IMR-90 (cell line): ENCODE measurements at regions not wholly inside any gene's neighbourhood (a gene's known extent, or its start where the extent isn't known, plus 50 kb on each side); places are given as distances from the start of the nearest gene placed in this dataset.
A peak's percentile ranks its signal among the peaks of the same experiment; 100 is the strongest.

Experiments used
- ATAC-seq: fragments of 200-7000 bp; cut with Tn5 transposase; 2 replicates; pipeline ENCODE4 v1.9.1; 2020; ENCODE audit warnings: low read depth, mild to moderate bottlenecking, moderate library complexity
- BruUV-seq: library from RNA; stranded (reverse); fragments of 400-500 nt; replicated peaks from 2 replicates; lab custom pipeline; 2021; lab: Mats Ljungman, UMichigan
- CTCF ChIA-PET: fragments of 300-600 bp; formaldehyde crosslinking; extraction: SDS; loops from one replicate; lab custom pipeline; 2021; ENCODE audit warnings: antibody characterized with exemption; lab: Yijun Ruan, JAX
- POLR2A ChIA-PET: fragments of 300-600 bp; sonication (Branson Sonifier 250); formaldehyde crosslinking; loops from one replicate; lab custom pipeline; 2022; ENCODE audit warnings: antibody characterized with exemption; ENCODE audit not compliant: unreplicated experiment; lab: Charles Lee
- DNase-seq: peaks from one replicate; pipeline ENCODE4 v3.0.0; 2013
- H2AFZ ChIP-seq: replicated peaks from 2 replicates; pipeline ENCODE3; 2013; ENCODE audit warnings: low read length, mild to moderate bottlenecking; ENCODE audit not compliant: poor library complexity
- H2AK5ac ChIP-seq: 2 replicates; pipeline ENCODE4 v1.6.1; 2013; ENCODE audit warnings: low read depth, low read length, inconsistent platforms
- H2AK9ac ChIP-seq: replicated peaks from 2 replicates; pipeline ENCODE3; 2013; ENCODE audit warnings: mild to moderate bottlenecking, low read depth, low read length, moderate library complexity; ENCODE audit not compliant: poor library complexity
- H2BK120ac ChIP-seq: 2 replicates; pipeline ENCODE4 v1.6.1; 2013; ENCODE audit warnings: low read depth, low read length, inconsistent platforms
- H2BK15ac ChIP-seq: 3 replicates; pipeline ENCODE4 v1.6.1; 2013; ENCODE audit warnings: low read depth, low read length, inconsistent platforms
- H2BK20ac ChIP-seq: 2 replicates; pipeline ENCODE4 v1.6.1; 2013; ENCODE audit warnings: low read depth, mild to moderate bottlenecking, inconsistent platforms, low read length, moderate library complexity
- H2BK5ac ChIP-seq: 2 replicates; pipeline ENCODE4 v1.6.1; 2013; ENCODE audit warnings: mild to moderate bottlenecking, low read depth, low read length, inconsistent platforms; ENCODE audit not compliant: poor library complexity, severe bottlenecking
- H3K14ac ChIP-seq: replicated peaks from 2 replicates; pipeline ENCODE4 v1.6.1; 2013; ENCODE audit warnings: low read depth, low read length, inconsistent platforms
- H3K18ac ChIP-seq: 2 replicates; pipeline ENCODE4 v1.6.1; 2013; ENCODE audit warnings: low read depth, low read length, control low read depth
- H3K23ac ChIP-seq: 2 replicates; pipeline ENCODE4 v1.6.1; 2013; ENCODE audit warnings: low read depth, low read length, inconsistent platforms
- H3K27ac ChIP-seq: 2 replicates; pipeline ENCODE4 v1.5.1; 2013; ENCODE audit warnings: mild to moderate bottlenecking, control low read depth, low read length; ENCODE audit not compliant: insufficient read depth
- H3K27me3 ChIP-seq: 2 replicates; pipeline ENCODE4 v1.6.1; 2013; ENCODE audit warnings: low read length; ENCODE audit not compliant: control insufficient read depth, insufficient read depth
- H3K36me3 ChIP-seq: 2 replicates; pipeline ENCODE4 v1.6.1; 2013; ENCODE audit warnings: low read length, mixed read lengths; ENCODE audit not compliant: control insufficient read depth, insufficient read depth
- H3K4ac ChIP-seq: 2 replicates; pipeline ENCODE4 v1.6.1; 2013; ENCODE audit warnings: low read depth, low read length, inconsistent platforms
- H3K4me1 ChIP-seq: 2 replicates; pipeline ENCODE4 v1.6.1; 2013; ENCODE audit warnings: low read length, mixed read lengths; ENCODE audit not compliant: control insufficient read depth, insufficient read depth
- H3K4me2 ChIP-seq: 2 replicates; pipeline ENCODE4 v1.6.1; 2013; ENCODE audit warnings: low read depth, mild to moderate bottlenecking, control low read depth, low read length, moderate library complexity
- H3K4me3 ChIP-seq: 2 replicates; pipeline ENCODE4 v1.5.1; 2013; ENCODE audit warnings: low read depth, mild to moderate bottlenecking, control low read depth, low read length, moderate library complexity; ENCODE audit not compliant: insufficient read depth
- H3K56ac ChIP-seq: 2 replicates; pipeline ENCODE4 v1.6.1; 2013; ENCODE audit warnings: low read length, inconsistent platforms; ENCODE audit not compliant: insufficient read depth; ENCODE audit errors: extremely low read depth
- H3K79me1 ChIP-seq, 2 experiments: 2 replicates each; pipeline ENCODE4 v1.6.1; 2013; ENCODE audit warnings: low read length in 2 of 2, inconsistent platforms in 1 of 2, low read depth in 1 of 2
- H3K9ac ChIP-seq: 2 replicates; pipeline ENCODE4 v1.6.1; 2013; ENCODE audit warnings: low read depth, low read length, control low read depth
- H3K9me1 ChIP-seq: 2 replicates; pipeline ENCODE4 v1.6.1; 2013; ENCODE audit warnings: low read length, inconsistent platforms; ENCODE audit not compliant: insufficient read depth
- H3K9me3 ChIP-seq: 2 replicates; pipeline ENCODE4 v1.6.1; 2013; ENCODE audit warnings: low read length; ENCODE audit not compliant: control insufficient read depth, insufficient read depth
- H4K20me1 ChIP-seq: 2 replicates; pipeline ENCODE4 v1.6.1; 2013; ENCODE audit warnings: low read length, inconsistent platforms; ENCODE audit not compliant: insufficient read depth
- H4K5ac ChIP-seq: 2 replicates; pipeline ENCODE4 v1.6.1; 2013; ENCODE audit warnings: mild to moderate bottlenecking, low read depth, low read length, control low read depth
- H4K8ac ChIP-seq, 2 experiments: 2 replicates each; pipeline ENCODE4 v1.6.1; 2013; ENCODE audit warnings: low read depth in 2 of 2, low read length in 2 of 2, control low read depth in 1 of 2, inconsistent platforms in 1 of 2
- H4K91ac ChIP-seq: 2 replicates; pipeline ENCODE4 v1.6.1; 2013; ENCODE audit warnings: low read depth, low read length, inconsistent platforms; ENCODE audit not compliant: insufficient read depth
- BHLHE40 ChIP-seq: fragments of 150-350 bp; IDR thresholded peaks from 2 replicates; pipeline ENCODE4 v1.6.1; 2016; ENCODE audit warnings: mild to moderate bottlenecking, low read depth, low read length
- CEBPB ChIP-seq: IDR thresholded peaks from 2 replicates; pipeline ENCODE4 v1.6.1; 2012; ENCODE audit warnings: low read depth, low read length, improper control_type of control experiment
- CHD1 ChIP-seq: IDR thresholded peaks from 2 replicates; pipeline ENCODE4 v1.6.1; 2012; ENCODE audit warnings: low read depth, low read length, improper control_type of control experiment
- FOS ChIP-seq: fragments of 150-350 bp; IDR thresholded peaks from 2 replicates; pipeline ENCODE4 v1.6.1; 2016; ENCODE audit warnings: low read depth, low read length
- MAFK ChIP-seq: IDR thresholded peaks from 2 replicates; pipeline ENCODE4 v1.6.1; 2012; ENCODE audit warnings: low read depth, low read length, improper control_type of control experiment
- MAZ ChIP-seq: IDR thresholded peaks from 2 replicates; pipeline ENCODE4 v1.6.1; 2012; ENCODE audit warnings: low read depth, mild to moderate bottlenecking, low read length, improper control_type of control experiment, moderate library complexity, borderline replicate concordance
- MXI1 ChIP-seq: IDR thresholded peaks from 2 replicates; pipeline ENCODE4 v1.6.1; 2012; ENCODE audit warnings: low read depth, mild to moderate bottlenecking, low read length, moderate library complexity, borderline replicate concordance
- NFE2L2 ChIP-seq: fragments of 150-350 bp; IDR thresholded peaks from 2 replicates; pipeline ENCODE4 v1.6.1; 2016; ENCODE audit warnings: low read depth, mild to moderate bottlenecking, low read length
- POLR2A ChIP-seq: IDR thresholded peaks from 2 replicates; pipeline ENCODE4 v1.6.1; 2012; ENCODE audit warnings: mild to moderate bottlenecking, low read depth, low read length
- RAD21 ChIP-seq: IDR thresholded peaks from 2 replicates; pipeline ENCODE4 v1.6.1; 2012; ENCODE audit warnings: low read length, improper control_type of control experiment
- RCOR1 ChIP-seq: IDR thresholded peaks from 2 replicates; pipeline ENCODE4 v1.6.1; 2012; ENCODE audit warnings: mild to moderate bottlenecking, low read length, improper control_type of control experiment; ENCODE audit not compliant: insufficient replicate concordance
- RFX5 ChIP-seq: IDR thresholded peaks from 2 replicates; pipeline ENCODE4 v1.8.0; 2012; ENCODE audit warnings: low read depth, mild to moderate bottlenecking, low read length, moderate library complexity
- SMC3 ChIP-seq: fragments of 150-350 bp; IDR thresholded peaks from 2 replicates; pipeline ENCODE4 v1.6.1; 2016; ENCODE audit warnings: low read depth, mild to moderate bottlenecking, antibody characterized with exemption, low read length, moderate library complexity
- WGBS, 2 experiments: methylation state at CpG; one replicate each; pipeline versions ENCODE4 v1.1.5 to v1.1.7; 2013; ENCODE audit warnings: missing lambda C conversion rate in 2 of 2; ENCODE audit not compliant: insufficient read length in 1 of 2; ENCODE audit errors: extremely low coverage in 2 of 2; 5-methylcytosine and 5-hydroxymethylcytosine counted together
- dilution Hi-C: fragments of 300-500 bp; cut with HindIII; formaldehyde crosslinking; loops from one replicate; pipeline ENCODE4 v1.14.3; 2018; ENCODE audit warnings: low sequenced_read_pairs; ENCODE audit not compliant: unreplicated experiment
- in situ Hi-C: fragments of 300-500 bp; cut with MboI; formaldehyde crosslinking; loops from 3 replicates; pipeline ENCODE4 v1.14.3; 2019; ENCODE audit warnings: low sequenced_read_pairs, inconsistent platforms, mixed read lengths
- intact Hi-C: fragments of 100-400 bp; cut with micrococcal nuclease; formaldehyde crosslinking; loops from 2 replicates; pipeline ENCODE4 v1.10.0; 2022
- TF ChIP-seq, protein P1 (sequence below): conservative IDR thresholded peaks from 2 replicates; pipeline ENCODE4 v1.5.1; 2012; ENCODE audit warnings: mild to moderate bottlenecking, low read depth, low read length, improper control_type of control experiment
- TF ChIP-seq, protein P2 (sequence below): fragments of 150-350 bp; IDR thresholded peaks from 2 replicates; pipeline ENCODE4 v1.6.1; 2017; ENCODE audit warnings: mild to moderate bottlenecking, antibody characterized with exemption, low read length, low read depth
- TF ChIP-seq, protein P3 (sequence below): fragments of 150-350 bp; IDR thresholded peaks from 2 replicates; pipeline ENCODE4 v1.6.1; 2016; ENCODE audit warnings: low read depth, mild to moderate bottlenecking, low read length, moderate library complexity, borderline replicate concordance

DNA sequence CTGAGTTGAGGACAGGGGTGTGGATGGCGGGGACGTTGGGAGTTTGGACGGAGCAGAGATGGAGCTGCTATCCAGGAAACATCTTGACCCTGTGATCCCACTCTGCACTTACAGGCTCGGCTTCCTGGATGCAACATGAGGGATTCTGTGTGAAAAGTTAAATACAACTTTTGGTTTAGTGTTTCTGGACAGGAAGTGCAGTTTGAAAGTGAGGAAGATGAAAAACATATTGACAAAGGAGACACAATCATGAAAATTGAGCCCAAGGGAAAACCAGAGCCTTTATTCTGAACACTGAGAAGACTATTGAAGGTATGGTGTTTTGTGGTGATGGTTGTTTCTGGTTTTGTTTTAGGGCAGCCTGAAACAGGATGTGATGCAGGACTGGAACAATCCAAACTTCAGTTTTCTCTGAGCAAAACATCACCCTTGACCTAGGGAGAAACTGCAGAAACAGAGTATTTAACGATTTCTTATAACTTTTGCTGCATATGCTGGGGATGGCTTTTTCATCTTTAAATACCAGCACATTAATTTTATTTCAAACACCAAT, 76.5 kb upstream of the RFX8 start:
- H3K4ac ChIP-seq: no peak overlapping the region
- CTCF ChIA-PET: no interaction called here
- no peak overlapping the region for H4K91ac ChIP-seq
- H3K9me1 ChIP-seq: peaks cover 5% of the 10 kb centered on the region
- no peak overlapping the region for H2BK15ac ChIP-seq
- H3K18ac ChIP-seq: no peak overlapping the region
- H3K27ac ChIP-seq: no peak overlapping the region
- no peaks in the 10 kb centered on the region for H3K9me3 ChIP-seq
- H3K4me1 ChIP-seq: peaks cover 3% of the 10 kb centered on the region
- no peaks in the 10 kb centered on the region for H3K79me1 ChIP-seq
- no peak overlapping the region for H2BK5ac ChIP-seq
- H4K20me1 ChIP-seq: no peaks in the 10 kb centered on the region
- no peak overlapping the region for H2AFZ ChIP-seq
- dilution Hi-C loops: no loop called here
- no peak overlapping the region for H3K23ac ChIP-seq
- WGBS, 2 experiments: 60% methylated on average over 1 of the region's 5 CpGs; no CpG with 5 or more reads in 1 of the 2 experiments
- POLR2A ChIA-PET: no interaction called here
- in situ Hi-C loops: no loop called here
- no peak overlapping the region for H2AK9ac ChIP-seq
- no peak overlapping the region for H4K5ac ChIP-seq
- no peak overlapping the region for H3K4me2 ChIP-seq
- intact Hi-C loops: no loop called here
- peak overlapping the region; percentile 7; the same call in 1 of the 2 replicates for H3K14ac ChIP-seq
- H3K4me3 ChIP-seq: no peak overlapping the region
- H3K9ac ChIP-seq: no peak overlapping the region
- no peaks in the 10 kb centered on the region for H3K36me3 ChIP-seq
- ATAC-seq (no peak), DNase-seq (no peak)
- peak overlapping the region; percentile 10; the same call in 1 of the 2 replicates for H2BK120ac ChIP-seq
- H2AK5ac ChIP-seq: peak overlapping the region; percentile 35; the same call in 1 of the 2 replicates
- BruUV-seq: no TSS peak
- H3K56ac ChIP-seq: no peak overlapping the region
- TF ChIP-seq, protein P1, sequence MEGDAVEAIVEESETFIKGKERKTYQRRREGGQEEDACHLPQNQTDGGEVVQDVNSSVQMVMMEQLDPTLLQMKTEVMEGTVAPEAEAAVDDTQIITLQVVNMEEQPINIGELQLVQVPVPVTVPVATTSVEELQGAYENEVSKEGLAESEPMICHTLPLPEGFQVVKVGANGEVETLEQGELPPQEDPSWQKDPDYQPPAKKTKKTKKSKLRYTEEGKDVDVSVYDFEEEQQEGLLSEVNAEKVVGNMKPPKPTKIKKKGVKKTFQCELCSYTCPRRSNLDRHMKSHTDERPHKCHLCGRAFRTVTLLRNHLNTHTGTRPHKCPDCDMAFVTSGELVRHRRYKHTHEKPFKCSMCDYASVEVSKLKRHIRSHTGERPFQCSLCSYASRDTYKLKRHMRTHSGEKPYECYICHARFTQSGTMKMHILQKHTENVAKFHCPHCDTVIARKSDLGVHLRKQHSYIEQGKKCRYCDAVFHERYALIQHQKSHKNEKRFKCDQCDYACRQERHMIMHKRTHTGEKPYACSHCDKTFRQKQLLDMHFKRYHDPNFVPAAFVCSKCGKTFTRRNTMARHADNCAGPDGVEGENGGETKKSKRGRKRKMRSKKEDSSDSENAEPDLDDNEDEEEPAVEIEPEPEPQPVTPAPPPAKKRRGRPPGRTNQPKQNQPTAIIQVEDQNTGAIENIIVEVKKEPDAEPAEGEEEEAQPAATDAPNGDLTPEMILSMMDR: no peak
- TF ChIP-seq MXI1 (no peak), NFE2L2 (no peak), RAD21 (no peak), MAZ (no peak), MAFK (no peak), RCOR1 (no peak), SMC3 (no peak), RFX5 (no peak), BHLHE40 (no peak), CEBPB (no peak), POLR2A (no peak), FOS (no peak), CHD1 (no peak)
- TF ChIP-seq, protein P2, sequence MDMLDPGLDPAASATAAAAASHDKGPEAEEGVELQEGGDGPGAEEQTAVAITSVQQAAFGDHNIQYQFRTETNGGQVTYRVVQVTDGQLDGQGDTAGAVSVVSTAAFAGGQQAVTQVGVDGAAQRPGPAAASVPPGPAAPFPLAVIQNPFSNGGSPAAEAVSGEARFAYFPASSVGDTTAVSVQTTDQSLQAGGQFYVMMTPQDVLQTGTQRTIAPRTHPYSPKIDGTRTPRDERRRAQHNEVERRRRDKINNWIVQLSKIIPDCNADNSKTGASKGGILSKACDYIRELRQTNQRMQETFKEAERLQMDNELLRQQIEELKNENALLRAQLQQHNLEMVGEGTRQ: no peak
- TF ChIP-seq, protein P3, sequence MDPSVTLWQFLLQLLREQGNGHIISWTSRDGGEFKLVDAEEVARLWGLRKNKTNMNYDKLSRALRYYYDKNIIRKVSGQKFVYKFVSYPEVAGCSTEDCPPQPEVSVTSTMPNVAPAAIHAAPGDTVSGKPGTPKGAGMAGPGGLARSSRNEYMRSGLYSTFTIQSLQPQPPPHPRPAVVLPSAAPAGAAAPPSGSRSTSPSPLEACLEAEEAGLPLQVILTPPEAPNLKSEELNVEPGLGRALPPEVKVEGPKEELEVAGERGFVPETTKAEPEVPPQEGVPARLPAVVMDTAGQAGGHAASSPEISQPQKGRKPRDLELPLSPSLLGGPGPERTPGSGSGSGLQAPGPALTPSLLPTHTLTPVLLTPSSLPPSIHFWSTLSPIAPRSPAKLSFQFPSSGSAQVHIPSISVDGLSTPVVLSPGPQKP: no peak
- no peak overlapping the region for H2BK20ac ChIP-seq
- H4K8ac ChIP-seq: no peak overlapping the region; a peak in 1 of 4 replicates
- H3K27me3 ChIP-seq: no peaks in the 10 kb centered on the region
